ENCODE measurements at regions not wholly inside any gene's neighbourhood (a gene's known extent, or its start where the extent isn't known, plus 50 kb on each side); places are given as distances from the start of the nearest gene placed in this dataset.
"Not testable (repeated sequence)": the region's sequence is repeated elsewhere in the genome, so short reads cannot be mapped to it uniquely, and the experiment has no call there.

GRCh38 chr13:58630794-58631193, 999.2 kb downstream of the PCDH17 start:
- no peak for DNase-seq

GRCh38 chr13:58633226-58633625, 1001.7 kb downstream of the PCDH17 start:
- DNase-seq = no peak

GRCh38 chr13:58655086-58655485, 1023.5 kb downstream of the PCDH17 start:
- DNase-seq = no peak

- DNase-seq = no peak
These were observed 1029.3 kb downstream of the PCDH17 start for GRCh38 chr13:58660826-58661225.

- DNase-seq = no peak
These were observed 1034.8 kb downstream of the PCDH17 start for GRCh38 chr13:58666331-58666730.

GRCh38 chr13:58667096-58667495, 1035.6 kb downstream of the PCDH17 start:
- no peak for DNase-seq

- no peak for DNase-seq
These were observed 1048.6 kb downstream of the PCDH17 start for GRCh38 chr13:58680115-58680514.

- no peak for DNase-seq
These were observed 1051.1 kb downstream of the PCDH17 start for GRCh38 chr13:58682616-58683015.

GRCh38 chr13:58687148-58687547, 1055.6 kb downstream of the PCDH17 start:
- DNase-seq = no peak

GRCh38 chr13:58698531-58698930, 1067.0 kb downstream of the PCDH17 start:
- DNase-seq = no peak

GRCh38 chr13:58704953-58705352, 1073.4 kb downstream of the PCDH17 start:
- DNase-seq = no peak

- DNase-seq = no peak
These were observed 1074.9 kb downstream of the PCDH17 start for GRCh38 chr13:58706421-58706820.

GRCh38 chr13:58712191-58712590, 1080.6 kb downstream of the PCDH17 start:
- DNase-seq = no peak

- not testable (repeated sequence) for DNase-seq
These were observed 1082.5 kb downstream of the PCDH17 start for GRCh38 chr13:58714016-58714415.

GRCh38 chr13:58721273-58721672, 1089.7 kb downstream of the PCDH17 start:
- no peak for DNase-seq

- no peak for DNase-seq
These were observed 1096.6 kb downstream of the PCDH17 start for GRCh38 chr13:58728126-58728525.

- no peak for DNase-seq
These were observed 1097.8 kb downstream of the PCDH17 start for GRCh38 chr13:58729361-58729760.

- DNase-seq = no peak
These were observed 1113.1 kb downstream of the PCDH17 start for GRCh38 chr13:58744686-58745085.

- DNase-seq = no peak
These were observed 1136.0 kb downstream of the PCDH17 start for GRCh38 chr13:58767566-58767965.

- no peak for DNase-seq
These were observed 1141.8 kb downstream of the PCDH17 start for GRCh38 chr13:58773280-58773859.

- no peak for DNase-seq
These were observed 1151.2 kb downstream of the PCDH17 start for GRCh38 chr13:58782736-58783135.

GRCh38 chr13:58792854-58793253, 1161.3 kb downstream of the PCDH17 start:
- no peak for DNase-seq

GRCh38 chr13:58795715-58796114, 1164.2 kb downstream of the PCDH17 start:
- DNase-seq = no peak

- no peak for DNase-seq
These were observed 1173.3 kb downstream of the PCDH17 start for GRCh38 chr13:58804832-58805231.

- DNase-seq = no peak
These were observed 1174.9 kb downstream of the PCDH17 start for GRCh38 chr13:58806401-58806800.
